SKM-1 (cell line): ENCODE measurements at regions not wholly inside any gene's neighbourhood (a gene's known extent, or its start where the extent isn't known, plus 50 kb on each side); places are given as distances from the start of the nearest gene placed in this dataset.
"Not testable (repeated sequence)": the region's sequence is repeated elsewhere in the genome, so short reads cannot be mapped to it uniquely, and the experiment has no call there.

Experiments
- DNase-seq: peaks from one replicate; lab custom pipeline; 2025; ENCODE audit not compliant: unreplicated experiment; lab: John Stamatoyannopoulos, UW

DNA sequence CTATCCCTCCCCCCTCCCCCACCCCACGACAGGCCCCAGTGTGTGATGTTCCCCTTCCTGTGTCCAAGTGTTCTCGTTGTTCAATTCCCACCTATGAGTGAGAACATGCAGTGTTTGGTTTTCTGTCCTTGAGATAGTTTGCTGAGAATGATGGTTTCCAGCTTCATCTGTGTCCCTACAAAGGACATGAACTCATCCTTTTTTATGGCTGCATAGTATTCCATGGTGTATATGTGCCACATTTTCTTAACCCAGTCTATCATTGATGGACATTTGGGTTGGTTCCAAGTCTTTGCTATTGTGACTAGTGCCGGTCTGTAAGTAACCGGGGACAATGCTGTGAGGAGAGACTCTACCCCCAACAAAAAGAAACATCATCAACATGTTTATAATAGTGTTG is 217.2 kb downstream of the SEC23IP start:
- DNase-seq, result not testable (repeated sequence)

DNA sequence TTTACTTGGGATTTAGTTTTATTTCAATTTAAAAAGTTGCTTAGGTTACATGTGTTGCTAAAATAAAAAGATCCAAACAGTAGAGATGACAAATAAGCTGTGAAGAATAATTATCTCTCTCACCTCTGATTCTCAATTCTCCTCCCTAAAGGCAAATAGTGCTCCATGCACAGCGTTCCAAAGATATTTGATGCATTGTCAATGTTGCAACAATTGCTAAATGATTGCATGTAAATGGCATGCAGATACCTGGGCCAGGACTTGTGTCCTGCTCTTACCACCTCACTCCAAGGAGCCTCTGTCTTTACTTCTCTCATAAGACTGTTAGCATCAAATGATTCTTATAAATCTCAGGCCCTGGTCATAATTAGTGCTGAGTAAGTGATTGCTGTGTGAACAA is 217.7 kb downstream of the SEC23IP start:
- no peak for DNase-seq

- DNase-seq, result no peak
These were observed 219.1 kb downstream of the SEC23IP start for GRCh38 chr10:120111628-120112027.

- no peak for DNase-seq
These were observed 220.3 kb downstream of the SEC23IP start for GRCh38 chr10:120112809-120113208.

DNA sequence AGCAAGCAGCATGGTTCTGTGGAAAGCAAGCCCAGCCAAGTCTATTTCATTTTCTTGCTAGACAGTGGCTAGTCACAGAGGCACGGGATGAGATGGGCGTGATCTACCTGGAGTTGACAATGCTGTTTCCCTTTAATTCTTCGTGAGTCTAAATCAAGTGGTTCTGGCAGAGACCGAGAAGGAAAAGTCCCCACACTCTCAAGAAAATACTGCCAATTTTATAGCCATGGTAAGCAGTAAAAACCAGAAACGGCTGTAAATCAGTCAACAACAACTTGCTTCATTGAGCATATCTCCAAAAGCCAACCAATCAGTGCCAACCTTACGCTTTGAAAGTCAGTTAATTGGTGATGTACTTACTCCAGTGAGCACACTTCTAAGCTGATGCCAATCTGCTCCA is 223.4 kb downstream of the SEC23IP start:
- DNase-seq, result no peak

DNA sequence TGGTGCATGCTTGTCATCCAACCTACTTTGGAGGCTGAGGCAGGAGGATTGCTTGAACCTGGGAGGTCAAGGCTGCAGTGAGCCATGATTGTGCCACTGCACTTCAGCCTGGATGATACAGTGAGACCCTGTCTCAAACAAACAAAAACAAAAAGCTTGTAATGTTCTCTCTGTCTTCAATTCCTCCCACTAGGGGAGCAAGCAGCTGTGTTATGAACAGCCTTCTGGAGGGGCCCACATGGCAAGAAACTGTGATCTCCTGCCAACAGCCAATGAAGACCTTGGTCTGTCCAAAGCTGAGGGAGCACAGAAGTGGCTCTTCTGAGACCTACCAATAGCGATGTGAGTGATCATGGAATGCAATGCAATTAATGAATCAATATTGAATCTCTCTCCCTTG is 229.2 kb downstream of the SEC23IP start:
- no peak for DNase-seq

DNA sequence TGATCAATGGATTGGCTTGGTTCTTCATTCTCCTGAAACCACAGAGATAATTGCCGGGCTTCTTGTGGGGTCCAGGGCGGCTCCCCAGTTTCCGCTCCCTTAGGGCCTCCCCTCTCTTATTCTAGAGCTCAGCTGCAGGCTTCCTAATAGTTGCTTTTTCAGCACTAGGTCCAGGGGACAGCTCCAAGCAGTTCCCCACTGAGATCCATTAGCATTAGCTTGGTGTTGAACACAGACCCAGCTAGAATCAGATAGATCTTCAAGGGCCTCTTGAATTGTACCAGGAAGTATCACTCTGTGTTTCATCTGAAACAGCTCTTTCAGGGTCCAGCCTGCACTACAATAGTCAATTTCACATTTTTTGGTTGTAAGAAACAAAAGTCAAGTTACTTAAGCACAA is 238.7 kb downstream of the SEC23IP start:
- no peak for DNase-seq

DNA sequence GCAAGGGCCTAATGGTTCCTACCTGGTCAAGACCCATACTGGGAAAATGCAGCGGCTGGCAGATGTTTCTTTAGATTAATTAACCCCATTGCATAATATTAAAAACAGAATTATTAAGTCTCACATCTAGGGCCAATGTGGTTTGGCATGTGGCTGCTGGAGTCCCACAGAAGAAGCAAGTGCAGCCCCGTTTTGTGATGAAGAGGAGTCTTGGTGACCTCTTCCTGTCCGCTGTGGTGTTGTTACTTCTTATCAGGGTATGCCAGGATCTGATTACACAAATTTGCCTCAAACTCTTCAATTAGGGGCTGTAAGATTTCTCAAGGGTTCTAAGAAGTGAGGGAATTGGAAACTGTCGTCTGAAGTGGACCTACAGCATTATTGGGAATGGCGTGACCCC is 240.3 kb downstream of the SEC23IP start:
- no peak for DNase-seq

DNA sequence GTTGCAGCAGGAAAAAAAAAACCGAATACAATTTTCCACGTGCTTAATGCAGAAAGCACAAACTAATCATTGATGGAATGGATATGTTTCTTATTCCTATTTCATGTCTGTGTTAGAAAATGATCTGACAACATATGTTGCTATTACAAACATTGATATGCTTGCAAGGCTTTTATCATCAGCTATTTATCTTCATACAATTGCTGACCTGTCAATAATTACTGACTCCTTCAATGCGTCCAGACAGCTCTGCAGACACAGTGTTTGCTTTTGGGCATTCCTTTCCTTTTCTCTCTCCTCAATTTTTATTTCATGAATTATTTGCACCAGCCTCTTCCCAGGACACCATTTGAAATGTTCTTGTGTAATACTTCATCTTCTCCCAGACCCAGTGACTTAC is 246.2 kb downstream of the SEC23IP start:
- DNase-seq, result no peak

GRCh38 chr10:120145107-120145506 is 252.6 kb downstream of the SEC23IP start:
- DNase-seq, result no peak

- DNase-seq, result no peak
These were observed 264.2 kb downstream of the SEC23IP start for GRCh38 chr10:120156614-120157274.

DNA sequence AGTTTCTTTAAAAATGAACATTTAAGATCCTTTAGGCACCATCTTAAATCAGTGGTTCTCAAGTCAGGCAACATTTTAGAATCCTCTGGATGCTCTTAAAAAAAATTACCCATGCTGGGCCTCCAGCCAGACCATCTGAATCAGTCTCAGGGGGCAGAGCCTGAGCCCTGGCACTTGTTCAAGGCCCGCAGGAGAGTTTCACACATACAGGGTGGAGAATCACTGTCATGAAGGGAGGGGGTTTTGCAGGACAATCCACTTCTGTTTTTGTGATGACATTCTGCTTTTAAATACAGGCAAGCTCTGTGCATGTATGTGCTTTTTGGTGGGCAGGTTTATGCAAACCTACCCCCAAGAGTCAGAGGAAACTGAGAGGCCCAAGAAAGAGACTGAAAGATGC is 268.6 kb downstream of the SEC23IP start:
- DNase-seq, result no peak

GRCh38 chr10:120162471-120162870 is 269.9 kb downstream of the SEC23IP start:
- DNase-seq, result no peak

DNA sequence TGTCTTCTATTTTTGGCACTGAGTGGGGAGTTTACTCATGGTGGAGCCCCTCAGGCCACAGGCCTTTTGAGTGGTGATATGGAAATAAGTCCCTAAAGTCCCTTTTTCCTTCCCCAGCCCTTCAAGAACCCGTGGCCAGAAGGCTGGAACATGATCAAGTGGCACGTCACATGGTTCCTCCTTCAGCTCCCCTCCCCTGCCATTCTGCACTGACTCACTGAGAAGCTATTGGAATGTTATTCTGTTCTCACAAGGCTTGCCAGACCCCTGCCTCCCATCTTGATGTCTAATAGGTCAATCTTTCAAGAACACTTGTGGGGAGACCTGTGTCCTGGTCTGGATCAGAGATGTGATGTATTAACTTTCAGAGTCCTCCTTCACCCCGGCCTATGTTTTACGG is 279.8 kb downstream of the SEC23IP start:
- DNase-seq, result no peak

DNA sequence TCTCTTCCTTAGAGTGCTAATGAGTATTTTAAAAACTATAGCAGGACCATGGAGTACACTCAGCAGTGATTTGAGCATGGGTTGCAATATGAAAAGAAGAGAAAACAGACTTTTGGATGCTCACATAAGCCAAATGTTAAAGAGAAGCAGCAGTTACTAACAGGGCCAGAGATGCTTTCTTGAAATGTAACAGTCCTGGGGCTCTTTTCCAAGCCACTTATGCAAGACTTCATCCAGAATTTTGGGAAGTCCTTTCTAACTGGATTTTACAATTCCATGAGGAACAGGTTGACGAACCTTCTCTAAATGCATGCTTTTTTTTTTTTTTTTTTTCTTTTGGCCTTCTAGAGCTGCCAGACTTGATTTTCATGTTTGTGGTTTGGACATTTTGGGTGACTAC is 282.0 kb downstream of the SEC23IP start:
- no peak for DNase-seq

DNA sequence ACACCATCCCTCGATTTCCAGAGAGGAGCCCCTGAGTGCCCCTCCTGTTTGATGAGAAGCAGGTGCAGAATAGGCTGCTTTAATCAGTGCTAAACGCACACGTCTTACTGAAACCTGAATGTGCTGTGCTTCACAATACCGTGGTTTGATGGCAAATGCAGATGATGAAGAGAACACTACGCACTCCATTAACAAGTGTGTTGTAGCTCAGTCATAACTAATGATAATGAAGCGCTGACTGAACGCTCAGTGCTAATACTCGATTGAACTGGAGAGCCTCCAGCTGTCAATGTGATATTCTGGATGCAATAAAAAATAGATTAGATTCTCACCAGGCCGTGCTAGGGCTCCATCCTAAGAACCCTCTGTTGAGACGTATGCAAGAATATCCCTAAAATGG is 279.7 kb upstream of the PLPP4 start:
- no peak for DNase-seq

DNA sequence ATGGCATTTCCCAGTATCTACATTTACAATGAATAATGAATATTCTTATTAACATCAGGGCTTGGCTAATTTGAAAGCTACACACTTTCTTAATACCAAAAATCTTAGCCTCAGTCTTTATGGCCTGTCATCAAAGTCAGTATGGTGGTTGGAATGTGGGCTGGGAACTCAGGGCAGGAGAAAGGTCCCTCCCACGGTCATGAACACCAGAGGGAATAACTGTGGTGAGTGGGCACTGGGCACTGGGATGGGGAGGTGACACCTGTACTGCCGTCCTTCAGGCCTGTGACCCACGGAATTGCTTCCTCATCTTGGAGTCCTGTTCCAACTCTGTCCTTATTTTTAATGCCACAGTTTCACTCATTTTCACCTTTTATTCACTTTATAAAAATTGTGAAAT is 276.9 kb upstream of the PLPP4 start:
- DNase-seq, result no peak

DNA sequence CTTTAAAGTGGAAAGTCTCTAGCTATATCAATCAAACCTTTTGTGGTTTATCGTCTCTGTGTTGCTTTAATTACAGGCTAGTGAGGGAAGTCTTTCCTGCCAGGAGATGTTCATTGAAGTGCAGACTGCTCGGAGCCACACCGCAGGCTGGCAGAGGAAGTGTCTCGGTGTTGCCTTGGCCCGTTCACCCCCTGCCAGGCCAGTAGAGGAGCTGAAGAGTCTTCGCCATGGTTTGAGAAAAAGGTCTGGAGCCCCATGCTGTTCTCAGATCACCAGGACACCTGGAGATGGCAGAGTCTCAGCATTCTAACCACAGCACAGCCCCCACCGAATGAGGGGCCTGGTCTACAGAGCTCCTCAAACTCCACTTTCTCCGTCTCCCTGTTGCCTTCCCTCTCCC is 275.9 kb upstream of the PLPP4 start:
- no peak for DNase-seq

GRCh38 chr10:120182431-120182830 is 274.6 kb upstream of the PLPP4 start:
- no peak for DNase-seq

GRCh38 chr10:120183546-120183945 is 273.5 kb upstream of the PLPP4 start:
- DNase-seq, result no peak

GRCh38 chr10:120184547-120185337 is 272.3 kb upstream of the PLPP4 start:
- no peak for DNase-seq

- no peak for DNase-seq
These were observed 270.5 kb upstream of the PLPP4 start for GRCh38 chr10:120186506-120186905.

DNA sequence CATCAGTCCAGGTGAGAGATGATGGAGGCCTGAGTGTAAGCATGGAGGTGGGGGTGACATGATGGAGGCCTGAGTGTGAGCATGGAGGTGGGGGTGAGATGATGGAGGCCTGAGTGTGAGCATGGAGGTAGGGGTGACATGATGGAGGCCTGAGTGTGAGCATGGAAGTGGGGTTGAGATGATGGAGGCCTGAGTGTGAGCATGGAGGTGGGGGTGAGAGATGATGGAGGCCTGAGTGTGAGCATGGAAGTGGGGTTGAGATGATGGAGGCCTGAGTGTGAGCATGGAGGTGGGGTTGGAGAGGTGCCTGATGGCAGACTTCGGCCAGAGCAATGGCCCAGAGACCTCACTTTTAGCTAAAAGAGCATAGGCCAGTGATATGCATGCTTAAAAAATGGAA is 269.9 kb upstream of the PLPP4 start:
- not testable (repeated sequence) for DNase-seq
